ENCODE measurements at regions not wholly inside any gene's neighbourhood (a gene's known extent, or its start where the extent isn't known, plus 50 kb on each side); places are given as distances from the start of the nearest gene placed in this dataset.
A peak's percentile ranks its signal among the peaks of the same experiment; 100 is the strongest.

DNA sequence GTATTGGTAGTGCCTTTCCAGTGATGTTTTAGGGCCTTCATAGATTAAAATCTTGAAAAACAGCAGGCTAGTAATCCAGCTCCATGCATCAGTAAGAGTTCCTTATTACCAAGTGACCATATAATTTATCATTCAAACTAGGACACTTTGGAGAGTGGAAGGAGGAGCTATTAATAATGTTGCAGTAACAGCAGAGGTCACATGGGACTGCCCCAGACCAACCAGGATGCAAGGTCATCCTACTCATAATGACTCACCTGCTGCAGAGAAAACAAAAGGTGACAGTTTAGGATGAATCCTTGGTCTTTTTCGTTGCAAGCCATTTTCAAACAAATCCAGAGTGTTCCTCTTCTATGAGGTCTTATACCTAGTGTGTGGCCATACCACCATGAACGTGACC lies 187.4 kb downstream of the NUF2 start:
- no peak for TF ChIP-seq EZH2phosphoT487 (IDR thresholded peaks at IDR 0.05; ENCODE audit: low read depth)
- TF ChIP-seq, protein P1, sequence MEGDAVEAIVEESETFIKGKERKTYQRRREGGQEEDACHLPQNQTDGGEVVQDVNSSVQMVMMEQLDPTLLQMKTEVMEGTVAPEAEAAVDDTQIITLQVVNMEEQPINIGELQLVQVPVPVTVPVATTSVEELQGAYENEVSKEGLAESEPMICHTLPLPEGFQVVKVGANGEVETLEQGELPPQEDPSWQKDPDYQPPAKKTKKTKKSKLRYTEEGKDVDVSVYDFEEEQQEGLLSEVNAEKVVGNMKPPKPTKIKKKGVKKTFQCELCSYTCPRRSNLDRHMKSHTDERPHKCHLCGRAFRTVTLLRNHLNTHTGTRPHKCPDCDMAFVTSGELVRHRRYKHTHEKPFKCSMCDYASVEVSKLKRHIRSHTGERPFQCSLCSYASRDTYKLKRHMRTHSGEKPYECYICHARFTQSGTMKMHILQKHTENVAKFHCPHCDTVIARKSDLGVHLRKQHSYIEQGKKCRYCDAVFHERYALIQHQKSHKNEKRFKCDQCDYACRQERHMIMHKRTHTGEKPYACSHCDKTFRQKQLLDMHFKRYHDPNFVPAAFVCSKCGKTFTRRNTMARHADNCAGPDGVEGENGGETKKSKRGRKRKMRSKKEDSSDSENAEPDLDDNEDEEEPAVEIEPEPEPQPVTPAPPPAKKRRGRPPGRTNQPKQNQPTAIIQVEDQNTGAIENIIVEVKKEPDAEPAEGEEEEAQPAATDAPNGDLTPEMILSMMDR (IDR thresholded peaks at IDR 0.05; ENCODE audit: low read depth, low read length), result no peak
- H4K20me1 ChIP-seq (ENCODE audit: insufficient read depth, low read length), result no peaks in the 10 kb centered on the region
- no peak overlapping the region for H2AFZ ChIP-seq (ENCODE audit: low read depth, low read length)
- H3K36me3 ChIP-seq (replicated peaks; ENCODE audit: low read depth, low read length), result no peaks in the 10 kb centered on the region
- H3K27me3 ChIP-seq (ENCODE audit: low read depth, low read length), result no peaks in the 10 kb centered on the region
- H3K79me2 ChIP-seq (ENCODE audit: low read length), result no peaks in the 10 kb centered on the region
- no peak overlapping the region for H3K27ac ChIP-seq (ENCODE audit: low read length)
- no peak overlapping the region for H3K4me2 ChIP-seq (ENCODE audit: low read length)
- no peaks in the 10 kb centered on the region for H3K4me1 ChIP-seq (ENCODE audit: low read length)
- no peaks in the 10 kb centered on the region for H3K9me3 ChIP-seq (ENCODE audit: insufficient read depth, low read length)
- H3K9ac ChIP-seq (ENCODE audit: low read length), result no peak overlapping the region
- H3K4me3 ChIP-seq (ENCODE audit: low read length), result no peak overlapping the region

DNA sequence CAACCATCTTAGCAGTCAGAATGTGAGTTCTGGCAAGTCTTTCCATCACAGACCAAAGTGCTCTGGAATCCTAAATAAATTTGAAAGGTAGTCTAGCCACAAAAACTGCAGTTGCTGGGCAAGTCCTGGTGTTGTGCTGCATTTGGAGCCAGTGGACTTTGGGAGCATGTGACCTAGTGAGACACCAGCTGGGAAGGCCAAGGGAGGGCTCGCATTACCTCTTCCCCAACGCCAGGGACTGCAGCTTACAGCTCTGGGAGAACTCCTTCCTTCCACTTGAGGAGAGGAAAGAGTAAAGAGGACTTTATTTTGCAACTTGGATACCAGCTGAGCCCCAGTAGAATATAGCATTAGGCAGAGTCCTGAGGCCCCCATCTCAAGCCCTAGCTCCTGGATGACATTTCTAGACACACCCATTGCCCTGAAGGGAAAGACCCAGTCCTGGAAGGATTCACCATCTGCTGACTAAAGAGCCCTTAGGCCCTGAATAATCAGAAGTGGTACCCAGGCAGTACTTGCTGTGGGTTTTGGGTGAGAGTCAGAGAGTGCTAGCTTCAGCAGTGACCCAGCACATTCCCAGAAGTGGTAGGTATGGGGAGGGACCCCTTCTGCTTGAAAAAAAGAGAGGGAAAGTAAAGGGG lies 190.7 kb downstream of the NUF2 start:
- Histone ChIP-seq H2AFZ (ENCODE audit: low read depth, low read length) (no peak overlapping the region), H3K9me3 (ENCODE audit: insufficient read depth, low read length) (no peaks in the 10 kb centered on the region), H3K4me3 (ENCODE audit: low read length) (no peak overlapping the region), H3K79me2 (ENCODE audit: low read length) (no peaks in the 10 kb centered on the region), H3K4me2 (ENCODE audit: low read length) (no peak overlapping the region), H3K9ac (ENCODE audit: low read length) (no peak overlapping the region), H3K4me1 (ENCODE audit: low read length) (no peaks in the 10 kb centered on the region), H3K36me3 (replicated peaks; ENCODE audit: low read depth, low read length) (no peaks in the 10 kb centered on the region), H3K27me3 (ENCODE audit: low read depth, low read length) (no peaks in the 10 kb centered on the region), H4K20me1 (ENCODE audit: insufficient read depth, low read length) (no peaks in the 10 kb centered on the region), H3K27ac (ENCODE audit: low read length) (no peak overlapping the region)
- TF ChIP-seq, protein P1 (IDR thresholded peaks at IDR 0.05; ENCODE audit: low read depth, low read length), result no peak

DNA sequence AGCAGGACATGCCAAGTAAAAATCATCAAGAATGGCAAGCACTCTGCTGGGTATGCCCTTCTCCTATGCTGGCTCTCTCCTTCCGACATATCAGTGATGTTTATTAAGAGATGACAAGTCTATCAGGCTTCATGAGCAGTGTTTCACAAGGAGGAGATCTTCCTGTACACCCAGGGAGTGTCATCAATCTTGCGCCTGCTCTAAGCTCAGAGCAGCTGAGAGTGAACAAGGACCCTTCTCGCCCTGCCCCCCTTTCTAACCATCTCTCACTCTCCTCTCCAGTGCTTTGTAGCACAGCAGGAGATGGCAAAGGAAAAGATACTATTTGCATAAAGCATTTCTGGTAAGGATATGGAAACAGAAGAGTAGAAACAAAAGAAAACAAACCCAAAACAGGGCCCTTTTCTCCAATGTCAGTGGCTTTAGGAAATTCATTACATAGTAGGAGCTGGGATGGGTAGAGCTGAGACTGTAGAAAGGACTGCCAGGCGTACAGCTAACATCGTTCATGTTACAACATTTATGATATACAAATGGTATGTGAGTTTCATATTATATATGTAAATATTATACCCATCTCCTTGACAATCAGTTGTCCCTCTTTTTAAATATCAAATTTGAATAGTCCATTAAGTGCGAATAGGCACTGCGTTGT lies 201.7 kb downstream of the NUF2 start:
- Histone ChIP-seq H4K20me1 (ENCODE audit: insufficient read depth, low read length) (no peaks in the 10 kb centered on the region), H3K4me1 (ENCODE audit: low read length) (no peaks in the 10 kb centered on the region), H3K4me2 (ENCODE audit: low read length) (no peak overlapping the region), H3K27me3 (ENCODE audit: low read depth, low read length) (peaks cover 23% of the 10 kb centered on the region), H3K9ac (ENCODE audit: low read length) (no peak overlapping the region), H3K4me3 (ENCODE audit: low read length) (no peak overlapping the region), H3K79me2 (ENCODE audit: low read length) (no peaks in the 10 kb centered on the region), H3K9me3 (ENCODE audit: insufficient read depth, low read length) (no peaks in the 10 kb centered on the region), H3K36me3 (replicated peaks; ENCODE audit: low read depth, low read length) (no peaks in the 10 kb centered on the region), H2AFZ (ENCODE audit: low read depth, low read length) (no peak overlapping the region), H3K27ac (ENCODE audit: low read length) (no peak overlapping the region)
- TF ChIP-seq EZH2phosphoT487 (IDR thresholded peaks at IDR 0.05; ENCODE audit: low read depth), result no peak
- TF ChIP-seq, protein P1 (IDR thresholded peaks at IDR 0.05; ENCODE audit: low read depth, low read length), result no peak

DNA sequence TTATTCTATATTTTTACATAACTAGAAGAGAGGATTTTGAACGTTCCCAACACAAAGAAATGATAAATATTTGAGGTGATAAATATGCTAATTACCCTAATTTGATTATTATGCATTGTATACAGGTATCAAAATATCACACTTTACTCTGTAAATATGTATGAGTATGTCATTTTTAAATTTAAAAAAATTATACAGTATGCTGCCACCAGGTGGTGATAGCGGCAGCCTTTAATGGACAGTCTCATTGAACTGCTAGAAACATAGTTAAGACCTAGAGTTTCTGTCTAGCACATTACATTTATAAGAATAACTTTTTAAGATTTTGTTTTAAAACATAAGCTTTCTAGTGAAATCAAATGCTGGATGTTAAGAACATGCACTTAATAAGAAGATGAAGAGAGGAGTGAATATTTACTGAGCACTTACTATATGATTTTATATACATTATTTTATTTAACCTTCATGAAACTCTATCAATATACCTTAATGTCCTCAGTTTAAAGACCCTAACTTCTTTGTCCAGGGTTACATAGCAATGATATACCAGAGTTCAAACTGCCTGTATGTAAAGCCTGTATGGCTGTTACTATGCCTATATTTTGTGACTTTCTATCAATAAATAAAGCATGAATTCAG lies 207.1 kb downstream of the NUF2 start:
- H3K4me3 ChIP-seq (ENCODE audit: low read length), result no peak overlapping the region
- H2AFZ ChIP-seq (ENCODE audit: low read depth, low read length), result no peak overlapping the region
- no peak overlapping the region for H3K27ac ChIP-seq (ENCODE audit: low read length)
- 0 out of 2 replicates have a peak, but pooled peaks cover 11% of the 10 kb centered on the region for H3K27me3 ChIP-seq (ENCODE audit: low read depth, low read length)
- no peaks in the 10 kb centered on the region for H3K79me2 ChIP-seq (ENCODE audit: low read length)
- no peaks in the 10 kb centered on the region for H3K9me3 ChIP-seq (ENCODE audit: insufficient read depth, low read length)
- no peaks in the 10 kb centered on the region for H3K4me1 ChIP-seq (ENCODE audit: low read length)
- no peaks in the 10 kb centered on the region for H4K20me1 ChIP-seq (ENCODE audit: insufficient read depth, low read length)
- TF ChIP-seq EZH2phosphoT487 (IDR thresholded peaks at IDR 0.05; ENCODE audit: low read depth), result no peak
- TF ChIP-seq, protein P1 (IDR thresholded peaks at IDR 0.05; ENCODE audit: low read depth, low read length), result peak; percentile 71
- no peaks in the 10 kb centered on the region for H3K36me3 ChIP-seq (replicated peaks; ENCODE audit: low read depth, low read length)
- no peak overlapping the region for H3K4me2 ChIP-seq (ENCODE audit: low read length)
- no peak overlapping the region for H3K9ac ChIP-seq (ENCODE audit: low read length)
